ENCODE measurements at regions not wholly inside any gene's neighbourhood (a gene's known extent, or its start where the extent isn't known, plus 50 kb on each side); places are given as distances from the start of the nearest gene placed in this dataset.

DNA sequence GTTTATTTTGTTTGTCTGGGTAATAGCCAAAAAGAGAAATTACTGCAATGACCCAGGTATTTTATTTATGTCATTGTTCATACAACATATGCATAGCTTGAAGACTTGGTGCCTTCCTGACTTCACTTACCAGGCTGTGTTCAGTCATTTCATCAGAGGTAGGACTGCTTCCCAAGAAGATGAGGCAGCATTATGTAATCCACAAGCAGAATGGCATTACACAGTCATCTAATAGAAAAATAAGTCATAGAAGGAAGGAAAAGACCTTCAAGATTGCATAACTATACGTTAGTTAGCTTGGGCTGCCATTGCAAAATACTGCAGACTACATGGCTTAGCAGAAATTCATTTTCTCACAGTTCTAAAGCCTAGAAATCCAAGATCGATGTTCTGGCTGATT is 167.5 kb downstream of the NMUR2 start:
- ATAC-seq, result no peak
- no peak for TF ChIP-seq SIN3A (IDR thresholded peaks at IDR 0.05; ENCODE audit: borderline replicate concordance, insufficient read depth, low read depth, low read length)
- TF ChIP-seq POLR2AphosphoS5 (IDR thresholded peaks at IDR 0.05; ENCODE audit: low read depth, low read length), result no peak
- no peak for TF ChIP-seq TCF7L2 (IDR thresholded peaks at IDR 0.05; ENCODE audit: low read depth, low read length)
- TF ChIP-seq, protein P1, sequence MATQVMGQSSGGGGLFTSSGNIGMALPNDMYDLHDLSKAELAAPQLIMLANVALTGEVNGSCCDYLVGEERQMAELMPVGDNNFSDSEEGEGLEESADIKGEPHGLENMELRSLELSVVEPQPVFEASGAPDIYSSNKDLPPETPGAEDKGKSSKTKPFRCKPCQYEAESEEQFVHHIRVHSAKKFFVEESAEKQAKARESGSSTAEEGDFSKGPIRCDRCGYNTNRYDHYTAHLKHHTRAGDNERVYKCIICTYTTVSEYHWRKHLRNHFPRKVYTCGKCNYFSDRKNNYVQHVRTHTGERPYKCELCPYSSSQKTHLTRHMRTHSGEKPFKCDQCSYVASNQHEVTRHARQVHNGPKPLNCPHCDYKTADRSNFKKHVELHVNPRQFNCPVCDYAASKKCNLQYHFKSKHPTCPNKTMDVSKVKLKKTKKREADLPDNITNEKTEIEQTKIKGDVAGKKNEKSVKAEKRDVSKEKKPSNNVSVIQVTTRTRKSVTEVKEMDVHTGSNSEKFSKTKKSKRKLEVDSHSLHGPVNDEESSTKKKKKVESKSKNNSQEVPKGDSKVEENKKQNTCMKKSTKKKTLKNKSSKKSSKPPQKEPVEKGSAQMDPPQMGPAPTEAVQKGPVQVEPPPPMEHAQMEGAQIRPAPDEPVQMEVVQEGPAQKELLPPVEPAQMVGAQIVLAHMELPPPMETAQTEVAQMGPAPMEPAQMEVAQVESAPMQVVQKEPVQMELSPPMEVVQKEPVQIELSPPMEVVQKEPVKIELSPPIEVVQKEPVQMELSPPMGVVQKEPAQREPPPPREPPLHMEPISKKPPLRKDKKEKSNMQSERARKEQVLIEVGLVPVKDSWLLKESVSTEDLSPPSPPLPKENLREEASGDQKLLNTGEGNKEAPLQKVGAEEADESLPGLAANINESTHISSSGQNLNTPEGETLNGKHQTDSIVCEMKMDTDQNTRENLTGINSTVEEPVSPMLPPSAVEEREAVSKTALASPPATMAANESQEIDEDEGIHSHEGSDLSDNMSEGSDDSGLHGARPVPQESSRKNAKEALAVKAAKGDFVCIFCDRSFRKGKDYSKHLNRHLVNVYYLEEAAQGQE (IDR thresholded peaks at IDR 0.05; ENCODE audit: insufficient read depth in 1 of 2, low read depth in 2 of 2, low read length in 1 of 2), result no peak
- TF ChIP-seq, protein P2, sequence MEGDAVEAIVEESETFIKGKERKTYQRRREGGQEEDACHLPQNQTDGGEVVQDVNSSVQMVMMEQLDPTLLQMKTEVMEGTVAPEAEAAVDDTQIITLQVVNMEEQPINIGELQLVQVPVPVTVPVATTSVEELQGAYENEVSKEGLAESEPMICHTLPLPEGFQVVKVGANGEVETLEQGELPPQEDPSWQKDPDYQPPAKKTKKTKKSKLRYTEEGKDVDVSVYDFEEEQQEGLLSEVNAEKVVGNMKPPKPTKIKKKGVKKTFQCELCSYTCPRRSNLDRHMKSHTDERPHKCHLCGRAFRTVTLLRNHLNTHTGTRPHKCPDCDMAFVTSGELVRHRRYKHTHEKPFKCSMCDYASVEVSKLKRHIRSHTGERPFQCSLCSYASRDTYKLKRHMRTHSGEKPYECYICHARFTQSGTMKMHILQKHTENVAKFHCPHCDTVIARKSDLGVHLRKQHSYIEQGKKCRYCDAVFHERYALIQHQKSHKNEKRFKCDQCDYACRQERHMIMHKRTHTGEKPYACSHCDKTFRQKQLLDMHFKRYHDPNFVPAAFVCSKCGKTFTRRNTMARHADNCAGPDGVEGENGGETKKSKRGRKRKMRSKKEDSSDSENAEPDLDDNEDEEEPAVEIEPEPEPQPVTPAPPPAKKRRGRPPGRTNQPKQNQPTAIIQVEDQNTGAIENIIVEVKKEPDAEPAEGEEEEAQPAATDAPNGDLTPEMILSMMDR (IDR thresholded peaks at IDR 0.05), result no peak
- Histone ChIP-seq H3K4me1 (ENCODE audit: control insufficient read depth, insufficient read depth, low read length) (no peaks in the 10 kb centered on the region), H3K27ac (ENCODE audit: low read length) (no peak overlapping the region), H3K36me3 (ENCODE audit: control insufficient read depth, insufficient read depth, low read length) (no peaks in the 10 kb centered on the region), H3K9me3 (ENCODE audit: control insufficient read depth, insufficient read depth, low read depth, low read length) (no peaks in the 10 kb centered on the region), H3K4me3 (ENCODE audit: low read depth in 2 of 2, low read length in 2 of 2) (no peak overlapping the region), H3K27me3 (ENCODE audit: control insufficient read depth, insufficient read depth, low read length) (no peaks in the 10 kb centered on the region)
- DNase-seq (ENCODE audit: low read depth, low spot score), result no peak
- no TSS peak for BruUV-seq (replicated peaks)
- intact Hi-C loops (cut with micrococcal nuclease; ENCODE audit: unreplicated experiment), result no loop called here
- ChIA-PET POLR2A (interaction anchor here (0.5 kb wide), 1 partner anchor 237 kb away, joined by 3 read pairs; no protein-coding TSS in a partner anchor), CTCF (no interaction called here)
- in situ Hi-C loops (cut with HindIII; ENCODE audit: low pct_unique_long_range_greater_than_20kb, low sequenced_read_pairs), result no loop called here

DNA sequence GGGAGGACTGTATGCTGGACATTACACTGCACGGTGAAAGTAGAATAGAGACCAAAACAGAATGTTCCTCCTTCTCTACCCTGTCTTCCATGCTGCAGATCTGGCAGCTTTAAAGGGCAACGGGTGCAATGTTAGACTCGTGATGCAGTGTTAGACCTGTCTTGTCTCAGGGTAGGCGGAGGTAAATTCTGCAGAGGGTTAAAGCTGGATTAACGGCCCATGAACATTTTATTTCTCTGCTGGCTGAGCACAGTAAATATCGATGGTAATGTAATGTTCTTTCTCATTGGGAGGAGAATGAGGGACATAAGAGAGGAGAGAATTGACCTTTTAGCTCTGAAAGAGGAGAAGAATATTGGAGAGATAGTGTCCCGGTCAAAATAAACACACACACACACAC is 178.9 kb downstream of the NMUR2 start:
- in situ Hi-C loops (cut with HindIII; ENCODE audit: low pct_unique_long_range_greater_than_20kb, low sequenced_read_pairs) (no loop called here), intact Hi-C loops (cut with micrococcal nuclease; ENCODE audit: unreplicated experiment) (no loop called here)
- Histone ChIP-seq H3K36me3 (ENCODE audit: control insufficient read depth, insufficient read depth, low read length) (no peaks in the 10 kb centered on the region), H3K27me3 (ENCODE audit: control insufficient read depth, insufficient read depth, low read length) (no peaks in the 10 kb centered on the region), H3K4me3 (ENCODE audit: low read depth in 2 of 2, low read length in 2 of 2) (no peak overlapping the region), H3K9me3 (ENCODE audit: control insufficient read depth, insufficient read depth, low read depth, low read length) (no peaks in the 10 kb centered on the region), H3K27ac (ENCODE audit: low read length) (no peak overlapping the region), H3K4me1 (ENCODE audit: control insufficient read depth, insufficient read depth, low read length) (no peaks in the 10 kb centered on the region)
- ATAC-seq, result no peak
- no peak for TF ChIP-seq POLR2AphosphoS5 (IDR thresholded peaks at IDR 0.05; ENCODE audit: low read depth, low read length)
- no peak for TF ChIP-seq SIN3A (IDR thresholded peaks at IDR 0.05; ENCODE audit: borderline replicate concordance, insufficient read depth, low read depth, low read length)
- TF ChIP-seq, protein P1 (IDR thresholded peaks at IDR 0.05; ENCODE audit: insufficient read depth in 1 of 2, low read depth in 2 of 2, low read length in 1 of 2), result no peak
- no peak for TF ChIP-seq TCF7L2 (IDR thresholded peaks at IDR 0.05; ENCODE audit: low read depth, low read length)
- TF ChIP-seq, protein P2 (IDR thresholded peaks at IDR 0.05), result no peak
- DNase-seq (ENCODE audit: low read depth, low spot score), result no peak
- CTCF ChIA-PET, result no interaction called here
- POLR2A ChIA-PET, result no interaction called here
- no TSS peak for BruUV-seq (replicated peaks)
